Gastrocnemius medialis (tissue), 4 donors: ENCODE measurements at regions not wholly inside any gene's neighbourhood (a gene's known extent, or its start where the extent isn't known, plus 50 kb on each side); places are given as distances from the start of the nearest gene placed in this dataset.

Experiments
- CTCF ChIP-seq, 5 experiments: fragments of 450-650 bp in 3 of 5; fragments of 200-600 bp in 2 of 5; sonication (generic) in 2 of 5; IDR thresholded peaks in 4 of 5; conservative IDR thresholded peaks in 1 of 5; 1 replicate in 4 of 5; 2 replicates in 1 of 5; pipeline ENCODE4 v1.5.1; 2016 to 2019; ENCODE audit warnings: antibody characterized with exemption in 5 of 5, mild to moderate bottlenecking in 3 of 5, moderate library complexity in 3 of 5
- POLR2A ChIP-seq, 2 donors: fragments of 450-650 bp; IDR thresholded peaks; one replicate each; pipeline ENCODE4 v1.6.1; 2017; ENCODE audit warnings: antibody characterized with exemption in 2 of 2, mild to moderate bottlenecking in 2 of 2, moderate library complexity in 2 of 2

- no peak for TF ChIP-seq CTCF (IDR thresholded peaks at IDR 0.05 in 4 of 5, conservative IDR thresholded peaks at IDR 0.05 in 1 of 5)
- no peak for TF ChIP-seq POLR2A (IDR thresholded peaks at IDR 0.05)
These were observed 280.9 kb downstream of the CTTN start for GRCh38 chr11:70678931-70679900.
